K562 (cell line): ENCODE measurements at regions not wholly inside any gene's neighbourhood (a gene's known extent, or its start where the extent isn't known, plus 50 kb on each side); places are given as distances from the start of the nearest gene placed in this dataset.

Experiments
- CCAR2 ChIP-seq: fragments of 200-400 bp; formaldehyde crosslinking; IDR thresholded peaks from 2 replicates; pipeline ENCODE4 v1.6.1; 2017; ENCODE audit warnings: mild to moderate bottlenecking, low read depth, low read length
- POLR2AphosphoS2 ChIP-seq: IDR thresholded peaks from 2 replicates; pipeline ENCODE4 v1.6.1; 2012; ENCODE audit warnings: low read length, improper control_type of control experiment
- POLR3A ChIP-seq: IDR thresholded peaks from 2 replicates; pipeline ENCODE4 v1.6.1; 2011; ENCODE audit warnings: borderline replicate concordance, mild to moderate bottlenecking, moderate library complexity; ENCODE audit not compliant: insufficient read length, insufficient read depth; ENCODE audit errors: extremely low read depth
- RAD21 ChIP-seq, 2 experiments: fragments of 250-450 bp in 1 of 2; fragments of 450-650 bp in 1 of 2; sonication (Bioruptor Pico) in 1 of 2; formaldehyde crosslinking in 1 of 2; IDR thresholded peaks in 1 of 2; conservative IDR thresholded peaks in 1 of 2; 2 replicates each; pipeline versions ENCODE4 v1.4.0 to v1.8.0; 2020 to 2022; ENCODE audit warnings: mild to moderate bottlenecking in 2 of 2, moderate library complexity in 1 of 2
- SREBF2 ChIP-seq: sonication (generic); formaldehyde crosslinking; IDR thresholded peaks from 2 replicates; pipeline ENCODE4 v1.4.0; 2020; ENCODE audit warnings: mild to moderate bottlenecking, missing genetic modification reagents
- TF ChIP-seq, protein P1 (sequence below): sonication (generic); formaldehyde crosslinking; IDR thresholded peaks from 2 replicates; pipeline ENCODE4 v1.9.0; 2022; ENCODE audit warnings: mild to moderate bottlenecking, missing genetic modification reagents

DNA sequence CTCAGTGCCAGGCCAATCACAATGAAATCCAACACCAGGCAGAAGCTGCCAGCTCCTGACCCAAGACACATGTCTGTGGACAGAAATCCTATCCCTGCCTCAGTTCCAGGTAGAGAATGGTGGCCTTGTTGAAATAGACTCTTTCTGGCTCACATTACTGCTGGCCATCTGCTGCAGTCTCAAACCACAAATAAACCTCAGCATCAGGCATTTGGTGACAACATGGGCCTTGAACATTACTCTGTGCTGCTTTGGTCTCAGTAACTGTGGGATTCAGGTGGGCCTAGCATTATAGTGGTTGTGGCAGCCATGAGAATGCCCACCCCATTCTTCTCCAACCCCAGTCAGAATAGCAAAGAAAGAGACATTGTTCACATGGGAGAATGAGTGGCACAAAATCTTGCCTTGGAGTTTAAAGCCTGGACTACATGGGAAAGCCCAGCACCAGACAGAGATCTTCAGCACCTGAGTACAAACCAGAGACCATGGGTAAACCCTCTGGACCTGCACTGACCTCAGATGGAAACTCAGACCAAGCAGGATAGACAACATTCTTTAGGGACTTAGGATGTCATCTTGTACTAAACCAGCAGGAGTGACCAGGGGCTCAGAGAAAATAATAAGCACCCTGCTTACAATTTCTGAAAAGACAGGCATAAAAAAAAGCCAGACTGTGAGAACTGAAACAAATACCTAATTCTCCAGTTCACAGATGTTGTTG is 50.4 kb upstream of the TRAM1L1 start:
- no peak for TF ChIP-seq POLR3A
- TF ChIP-seq POLR2AphosphoS2: no peak
- TF ChIP-seq RAD21 (CRISPR knock-in tag; conservative IDR thresholded peaks at IDR 0.05 in 1 of 2, IDR thresholded peaks at IDR 0.05 in 1 of 2): no peak
- TF ChIP-seq CCAR2: no peak
- no peak for TF ChIP-seq SREBF2 (CRISPR knock-in tag)
- TF ChIP-seq, protein P1, sequence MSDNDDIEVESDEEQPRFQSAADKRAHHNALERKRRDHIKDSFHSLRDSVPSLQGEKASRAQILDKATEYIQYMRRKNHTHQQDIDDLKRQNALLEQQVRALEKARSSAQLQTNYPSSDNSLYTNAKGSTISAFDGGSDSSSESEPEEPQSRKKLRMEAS (CRISPR knock-in tag): no peak
